SU-DHL-6 (cell line): ENCODE measurements at regions not wholly inside any gene's neighbourhood (a gene's known extent, or its start where the extent isn't known, plus 50 kb on each side); places are given as distances from the start of the nearest gene placed in this dataset.
"Not testable (repeated sequence)": the region's sequence is repeated elsewhere in the genome, so short reads cannot be mapped to it uniquely, and the experiment has no call there.

ENCODE experiments used
- EZH2phosphoT487 ChIP-seq: fragments of 200-600 bp; sonication (generic), shearing (Covaris generic); conservative IDR thresholded peaks from 2 replicates; pipeline ENCODE4 v1.6.1; 2018; ENCODE audit warnings: mild to moderate bottlenecking, antibody characterized with exemption, low read length, moderate library complexity, mixed read lengths
- TF ChIP-seq, protein P1 (sequence below): fragments of 200-600 bp; sonication (generic); IDR thresholded peaks from one replicate; pipeline ENCODE4 v1.5.1; 2017; ENCODE audit warnings: antibody characterized with exemption, mild to moderate bottlenecking, low read length, moderate library complexity; ENCODE audit not compliant: insufficient read depth, poor library complexity, severe bottlenecking

DNA sequence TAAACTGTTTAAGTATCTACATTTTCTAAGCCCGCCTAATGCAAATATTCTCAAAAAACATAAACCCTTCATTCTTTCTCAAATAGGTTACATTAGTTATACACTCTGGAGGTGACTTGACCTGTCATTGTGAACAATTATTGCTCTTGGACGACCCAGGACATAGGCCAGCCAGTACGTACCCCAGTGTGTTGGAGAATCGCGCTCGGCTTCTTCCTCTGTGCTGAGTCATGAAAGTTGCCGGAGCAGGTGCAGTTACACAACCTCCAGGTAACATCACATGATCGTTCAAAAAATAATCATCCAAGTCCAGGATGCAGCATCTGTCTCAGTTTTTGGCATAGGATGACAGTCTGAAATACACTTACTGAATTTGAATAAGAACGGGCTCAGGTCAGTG is 71.9 kb upstream of the SAMD11 start:
- TF ChIP-seq, protein P1, sequence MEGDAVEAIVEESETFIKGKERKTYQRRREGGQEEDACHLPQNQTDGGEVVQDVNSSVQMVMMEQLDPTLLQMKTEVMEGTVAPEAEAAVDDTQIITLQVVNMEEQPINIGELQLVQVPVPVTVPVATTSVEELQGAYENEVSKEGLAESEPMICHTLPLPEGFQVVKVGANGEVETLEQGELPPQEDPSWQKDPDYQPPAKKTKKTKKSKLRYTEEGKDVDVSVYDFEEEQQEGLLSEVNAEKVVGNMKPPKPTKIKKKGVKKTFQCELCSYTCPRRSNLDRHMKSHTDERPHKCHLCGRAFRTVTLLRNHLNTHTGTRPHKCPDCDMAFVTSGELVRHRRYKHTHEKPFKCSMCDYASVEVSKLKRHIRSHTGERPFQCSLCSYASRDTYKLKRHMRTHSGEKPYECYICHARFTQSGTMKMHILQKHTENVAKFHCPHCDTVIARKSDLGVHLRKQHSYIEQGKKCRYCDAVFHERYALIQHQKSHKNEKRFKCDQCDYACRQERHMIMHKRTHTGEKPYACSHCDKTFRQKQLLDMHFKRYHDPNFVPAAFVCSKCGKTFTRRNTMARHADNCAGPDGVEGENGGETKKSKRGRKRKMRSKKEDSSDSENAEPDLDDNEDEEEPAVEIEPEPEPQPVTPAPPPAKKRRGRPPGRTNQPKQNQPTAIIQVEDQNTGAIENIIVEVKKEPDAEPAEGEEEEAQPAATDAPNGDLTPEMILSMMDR = not testable (repeated sequence)
- TF ChIP-seq EZH2phosphoT487 = not testable (repeated sequence)
